AML-193 (cell line): ENCODE measurements at regions not wholly inside any gene's neighbourhood (a gene's known extent, or its start where the extent isn't known, plus 50 kb on each side); places are given as distances from the start of the nearest gene placed in this dataset.

ENCODE experiments used
- DNase-seq, 2 experiments: peaks; one replicate each; lab custom pipeline; 2025; lab: John Stamatoyannopoulos, UW

- DNase-seq = no peak
These were observed 255.9 kb upstream of the SPRED2 start for GRCh38 chr2:65688141-65688886.

DNA sequence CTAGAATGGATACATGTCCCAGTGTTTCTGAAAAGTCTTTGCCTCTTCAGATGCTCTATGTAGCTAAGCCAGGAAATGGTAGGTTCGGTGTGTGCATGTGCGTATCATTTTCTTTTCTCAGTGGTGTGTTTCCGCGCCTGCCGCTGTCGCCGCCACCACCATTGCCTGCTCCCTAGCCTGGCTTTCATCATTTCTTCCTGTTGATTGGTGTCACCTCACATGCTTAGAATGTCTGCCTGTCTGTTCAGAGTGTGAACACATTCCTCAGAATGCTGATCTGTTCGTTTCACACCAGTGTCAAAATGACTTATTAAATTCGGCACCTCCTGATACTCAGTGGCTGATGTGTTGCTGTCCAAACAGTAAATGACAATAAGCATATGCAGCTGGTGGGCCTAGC is 255.2 kb upstream of the SPRED2 start:
- no peak for DNase-seq

DNA sequence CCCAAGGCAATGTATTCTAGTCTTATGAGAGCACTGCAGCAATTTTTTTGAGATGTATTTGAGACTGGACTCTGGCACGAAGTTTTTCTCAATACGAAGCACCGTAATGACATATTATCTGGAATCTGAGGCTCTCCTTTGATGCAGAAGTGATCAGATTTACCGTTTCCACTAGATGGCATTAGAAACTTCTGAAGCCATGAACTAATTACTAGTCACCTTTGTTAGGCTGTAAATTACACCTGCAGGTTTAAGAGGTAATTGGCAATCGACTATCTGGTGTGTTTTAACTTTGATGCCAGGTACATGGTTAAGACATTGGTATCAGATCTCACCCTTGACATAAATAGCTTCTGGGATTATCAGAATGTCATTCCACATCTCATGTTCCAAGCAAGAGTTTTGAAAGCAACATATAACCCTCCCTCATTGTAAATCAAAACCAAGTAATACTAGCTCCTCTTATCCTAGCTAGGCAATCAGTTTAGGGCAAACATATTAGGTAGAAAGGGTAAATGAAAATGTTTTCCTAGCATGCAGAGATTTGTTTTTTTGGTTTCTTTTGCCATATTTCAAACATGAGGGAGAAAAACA is 254.6 kb upstream of the SPRED2 start:
- no peak for DNase-seq

- no peak for DNase-seq
These were observed 249.1 kb upstream of the SPRED2 start for GRCh38 chr2:65681503-65681902.

- DNase-seq = no peak
These were observed 246.5 kb upstream of the SPRED2 start for GRCh38 chr2:65678779-65679391.

DNA sequence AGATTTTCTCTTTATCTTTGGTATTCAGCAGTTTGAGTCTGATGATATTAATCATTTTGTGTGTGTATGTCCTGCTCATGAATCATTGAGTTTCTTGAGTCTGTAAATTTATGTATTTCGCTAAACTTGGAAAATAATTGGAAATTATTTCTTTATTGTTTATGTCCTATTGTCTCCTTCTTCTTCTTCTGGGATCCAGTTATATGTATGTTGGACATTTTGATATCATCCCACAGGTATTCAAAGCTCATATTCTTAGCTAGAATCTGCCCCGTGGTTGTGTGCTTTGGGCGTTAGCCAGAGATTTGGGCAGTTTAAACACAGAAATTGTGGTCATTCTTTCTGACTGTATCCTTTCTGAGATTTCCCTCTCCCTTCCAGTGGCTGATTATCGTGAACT is 243.0 kb upstream of the SPRED2 start:
- no peak for DNase-seq

GRCh38 chr2:65671670-65672242 is 239.4 kb upstream of the SPRED2 start:
- no peak for DNase-seq

DNA sequence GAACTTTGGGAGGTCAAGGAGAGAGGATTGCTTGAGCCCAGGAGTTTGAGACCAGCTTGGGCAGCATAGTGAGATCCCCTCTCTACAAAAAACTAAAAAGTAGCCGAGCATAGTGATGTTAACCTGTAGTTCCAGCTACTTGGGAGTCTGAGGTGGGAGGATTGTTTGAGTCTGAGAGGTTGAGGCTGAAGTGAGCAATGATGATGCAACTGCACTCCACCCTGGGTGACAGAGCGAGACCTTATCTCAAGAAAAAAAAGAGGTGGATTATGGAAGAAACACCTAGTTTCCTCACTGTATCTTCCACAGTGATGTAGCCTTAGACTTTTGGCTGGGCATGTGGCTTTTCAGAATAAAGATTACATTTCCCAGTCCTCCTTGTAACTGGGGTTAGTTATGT is 237.2 kb upstream of the SPRED2 start:
- no peak for DNase-seq

GRCh38 chr2:65668744-65669143 is 236.3 kb upstream of the SPRED2 start:
- DNase-seq = no peak

- no peak for DNase-seq
These were observed 233.8 kb upstream of the SPRED2 start for GRCh38 chr2:65666156-65666725.

DNA sequence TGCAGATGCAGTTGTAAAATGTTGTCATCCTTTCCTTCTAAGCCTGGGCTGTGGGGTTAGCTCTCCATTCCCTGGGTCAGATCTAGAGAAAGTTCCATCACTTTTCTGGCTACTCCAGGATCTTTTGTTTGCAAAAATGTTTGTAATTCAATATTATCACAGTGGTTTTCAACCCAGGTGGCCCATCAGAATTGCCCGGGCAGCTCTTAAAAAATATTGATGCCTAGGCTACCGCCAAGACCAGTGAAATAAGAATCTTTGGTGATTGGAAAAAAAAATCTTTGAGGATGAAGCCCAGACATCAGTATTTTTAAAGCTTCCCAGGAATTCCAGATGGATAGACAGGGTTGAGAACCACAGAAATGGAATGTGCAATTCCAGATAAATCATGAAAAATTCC is 232.5 kb upstream of the SPRED2 start:
- no peak for DNase-seq

DNA sequence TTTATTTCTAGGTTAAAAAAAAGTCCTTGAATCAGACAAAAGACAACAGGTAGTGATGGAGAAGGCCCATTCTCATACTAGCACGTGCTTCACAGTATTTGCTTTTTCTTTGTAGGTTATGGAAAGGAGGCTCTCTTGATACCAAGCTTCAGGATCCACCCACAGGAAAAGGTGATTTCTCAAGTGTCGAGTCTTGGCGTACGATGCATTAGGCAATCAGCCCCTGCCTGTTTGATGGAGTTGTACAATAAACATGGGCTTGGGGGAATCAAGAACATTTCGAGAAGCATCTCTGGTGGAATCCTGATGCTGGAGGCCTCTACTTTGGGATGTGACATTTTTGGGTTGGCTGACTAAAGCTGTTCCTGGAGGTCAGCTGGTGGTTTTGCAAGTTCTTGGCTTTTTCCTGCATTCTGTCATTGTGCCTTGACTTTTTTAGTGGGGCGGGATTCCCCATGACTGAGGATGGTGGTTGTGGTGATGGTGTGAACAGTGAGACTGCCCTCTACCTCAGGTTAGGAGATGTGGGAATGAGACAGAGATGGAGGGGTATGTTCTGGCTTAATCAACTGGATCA is 231.5 kb upstream of the SPRED2 start:
- no peak for DNase-seq

DNA sequence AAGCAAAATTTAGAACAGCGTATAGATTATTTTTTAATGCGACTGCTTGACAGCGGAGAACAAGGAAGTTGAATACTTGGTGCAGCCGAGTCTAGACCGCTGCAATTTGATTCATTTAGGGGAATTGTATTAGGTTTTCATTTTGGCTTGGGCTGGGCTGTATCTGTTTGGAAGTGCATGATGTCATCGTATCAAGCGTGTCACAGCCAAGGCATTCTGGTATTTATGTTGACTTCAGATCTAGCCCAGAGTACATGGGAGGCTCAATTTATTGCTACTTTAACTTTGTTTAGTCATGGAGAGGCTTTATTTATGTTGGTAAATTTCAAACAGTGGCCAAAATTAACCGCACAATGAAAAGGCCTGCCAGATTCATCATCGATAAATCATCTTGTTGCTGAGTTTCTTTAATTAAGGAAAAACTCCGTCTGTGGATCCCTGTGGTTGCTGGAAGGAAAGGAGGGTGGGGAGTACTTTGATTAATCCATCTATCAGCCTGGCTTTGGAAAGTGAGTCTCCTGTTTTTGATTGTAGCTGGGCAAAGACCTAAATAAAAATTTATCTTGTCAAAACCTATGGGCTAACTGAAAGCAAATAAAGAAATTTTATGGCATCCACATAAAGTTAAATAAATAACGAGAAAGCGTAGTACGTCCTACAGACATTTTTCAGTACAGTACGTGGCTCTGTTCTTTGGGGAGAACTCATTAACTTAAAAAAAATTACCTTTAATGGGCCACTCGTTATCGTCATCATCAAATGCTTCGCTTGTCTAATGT is 230.4 kb upstream of the SPRED2 start:
- DNase-seq = no peak

DNA sequence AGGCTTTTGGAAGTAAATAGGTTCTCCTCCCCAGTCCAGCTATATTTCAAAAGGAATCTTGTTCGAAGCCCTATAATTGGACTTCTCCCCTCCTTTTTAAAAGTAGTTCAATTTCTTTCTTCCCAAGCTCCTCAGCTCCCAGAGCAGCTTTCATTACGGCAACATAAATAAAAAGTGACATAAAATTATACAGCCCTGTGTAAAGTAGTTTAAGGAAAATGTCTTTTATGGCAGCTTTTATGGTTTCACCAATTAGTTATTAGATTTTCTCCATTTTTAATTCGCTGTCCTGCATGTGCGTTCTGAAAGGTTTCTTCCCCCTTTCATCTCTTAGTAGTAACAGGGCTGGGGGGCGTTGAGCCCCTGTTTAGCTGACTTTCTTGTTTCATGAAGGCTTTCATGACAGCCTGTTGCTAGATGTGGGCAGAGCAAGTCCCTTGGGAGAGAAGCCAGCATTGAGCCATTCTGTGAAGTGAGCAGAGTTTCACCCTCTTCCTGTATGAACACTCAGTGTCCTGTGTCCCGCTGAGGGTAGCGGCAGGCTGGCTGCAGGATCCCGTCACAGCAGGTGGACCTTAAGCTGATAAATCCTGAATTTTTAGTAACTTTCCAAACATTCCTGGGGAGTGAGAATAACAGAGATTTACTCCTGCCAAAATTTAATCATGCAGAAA is 229.7 kb upstream of the SPRED2 start:
- DNase-seq = no peak

- no peak for DNase-seq
These were observed 227.9 kb upstream of the SPRED2 start for GRCh38 chr2:65660340-65660739.

DNA sequence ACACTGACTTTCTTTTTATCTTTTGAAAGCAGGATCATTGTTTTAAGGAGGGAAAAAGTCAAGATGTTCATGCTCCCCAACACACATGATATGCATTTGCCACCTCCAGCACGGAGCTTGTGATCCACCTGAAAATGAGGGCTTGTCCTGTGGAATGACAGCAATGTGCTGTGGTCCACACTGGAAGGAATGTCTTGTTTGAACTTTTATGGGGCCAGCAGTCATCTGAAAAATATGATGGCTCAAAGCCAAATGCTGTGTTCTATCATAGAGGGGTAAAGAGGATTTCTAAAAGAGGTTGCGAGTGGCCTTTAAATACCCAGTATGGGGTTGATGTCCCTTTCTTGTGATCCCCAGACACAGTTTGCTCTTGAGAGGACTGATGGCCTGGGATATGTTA is 226.5 kb upstream of the SPRED2 start:
- DNase-seq = no peak

GRCh38 chr2:65658266-65658665 is 225.9 kb upstream of the SPRED2 start:
- DNase-seq = no peak

DNA sequence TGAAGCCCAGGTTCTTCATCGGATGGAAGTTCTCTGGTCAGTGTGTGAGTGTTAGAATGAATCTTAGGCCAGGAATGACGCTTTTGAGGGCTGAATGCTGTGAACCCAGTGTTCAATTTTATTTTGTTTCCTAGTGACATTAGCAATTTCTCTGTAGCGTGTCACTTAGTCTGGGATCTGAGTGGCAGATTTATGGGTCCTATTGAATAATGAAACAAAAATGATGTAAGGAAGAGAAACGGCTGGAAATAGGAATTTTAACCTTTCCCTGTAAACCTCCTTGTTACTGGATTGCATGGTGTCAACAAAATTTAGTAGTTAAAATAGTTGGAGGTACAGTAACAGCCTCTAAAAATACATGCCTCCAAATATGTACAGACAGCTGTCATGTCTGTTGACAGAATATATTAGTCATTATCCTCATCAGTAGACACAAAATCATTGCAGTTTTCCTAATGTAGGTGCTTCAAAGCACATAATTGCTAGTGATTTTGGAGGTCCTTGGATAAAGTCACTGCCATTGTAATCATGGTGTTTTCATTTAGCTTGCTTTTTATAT is 223.8 kb upstream of the SPRED2 start:
- DNase-seq = no peak

DNA sequence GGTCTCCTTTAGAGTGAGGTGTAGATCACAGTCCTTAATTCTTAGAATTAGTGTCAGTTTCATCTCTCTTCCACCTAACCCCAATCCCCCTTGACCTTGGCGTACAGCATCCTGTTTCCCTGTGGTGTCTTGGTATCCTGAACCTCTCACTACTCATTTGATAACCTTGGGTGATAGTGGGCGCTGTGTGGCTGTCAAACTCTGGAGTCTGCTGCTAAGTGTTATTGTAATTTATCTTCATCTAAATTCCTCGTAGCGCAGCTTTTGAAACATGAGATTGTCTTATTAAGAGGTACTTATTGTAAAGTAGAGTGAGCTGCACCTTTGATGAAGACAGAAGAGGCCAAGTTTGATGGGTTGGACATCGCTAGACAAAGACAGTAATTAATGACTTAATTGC is 222.6 kb upstream of the SPRED2 start:
- no peak for DNase-seq

DNA sequence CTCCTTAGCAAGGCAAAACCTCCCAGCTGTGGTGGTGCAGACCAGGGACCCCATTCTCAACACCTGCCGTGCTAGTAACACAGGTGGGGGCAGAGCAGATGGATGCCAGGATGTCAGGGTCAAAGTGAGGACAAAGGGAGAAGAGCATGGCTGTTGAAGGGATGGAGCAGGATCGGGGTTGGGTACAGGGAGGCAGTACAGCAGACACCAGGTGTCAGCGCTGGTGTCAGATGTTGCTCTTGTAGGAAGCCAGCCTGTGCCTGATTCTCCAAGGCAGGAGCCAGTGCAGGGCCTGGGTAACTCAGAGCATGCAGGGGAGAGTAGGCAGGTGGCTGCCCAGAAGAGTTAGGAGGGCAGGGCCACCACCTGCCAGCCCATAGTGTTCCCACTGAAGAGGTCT is 222.1 kb upstream of the SPRED2 start:
- DNase-seq = no peak

DNA sequence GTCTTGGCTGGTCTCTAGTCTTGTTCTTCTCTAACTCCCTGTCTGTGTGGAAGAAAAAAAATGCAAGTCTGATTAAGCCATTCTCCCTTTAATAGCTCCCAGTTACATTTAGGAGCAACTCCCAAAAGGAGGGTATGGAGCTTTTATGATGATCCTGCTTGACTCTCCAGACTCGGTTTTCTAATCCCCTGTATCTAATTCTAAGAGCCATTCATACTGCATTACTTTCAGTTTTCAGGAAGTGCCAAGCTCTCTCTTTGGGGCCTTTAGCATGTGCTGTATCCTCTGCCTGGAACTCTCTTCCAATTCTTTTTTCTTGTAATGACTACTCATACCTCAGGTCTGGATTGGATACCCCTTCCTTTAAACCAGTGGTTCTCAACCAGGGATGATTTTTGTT is 219.7 kb upstream of the SPRED2 start:
- DNase-seq = no peak
